Breast epithelium (tissue), 4 donors: ENCODE measurements at regions not wholly inside any gene's neighbourhood (a gene's known extent, or its start where the extent isn't known, plus 50 kb on each side); places are given as distances from the start of the nearest gene placed in this dataset.

ENCODE experiments used
- DNase-seq, 2 donors: peaks; one replicate each; pipeline ENCODE4 v3.0.0-alpha.2; 2019; ENCODE audit warnings: low spot score in 2 of 2
- H3K27ac ChIP-seq, 2 donors: fragments of 200-600 bp; sonication (generic) in 1 of 2; one replicate each; pipeline ENCODE4 v1.5.1; 2016 to 2019; ENCODE audit warnings: mild to moderate bottlenecking in 1 of 2
- H3K27me3 ChIP-seq, 2 donors: fragments of 200-600 bp; sonication (generic) in 1 of 2; one replicate each; pipeline versions ENCODE4 v1.5.1 to v1.6.0; 2017 to 2019; ENCODE audit warnings: control low read depth in 1 of 2, mild to moderate bottlenecking in 1 of 2
- H3K36me3 ChIP-seq: fragments of 200-600 bp; one replicate; pipeline ENCODE4 v1.5.1; 2019
- H3K4me1 ChIP-seq, 2 donors: fragments of 200-600 bp; sonication (generic); one replicate each; pipeline ENCODE4 v1.5.1; 2016 to 2019; ENCODE audit warnings: control low read depth in 1 of 2
- H3K4me3 ChIP-seq, 3 donors: fragments of 200-600 bp; sonication (generic); 1 replicate in 2 of 3; 2 replicates in 1 of 3; pipeline ENCODE4 v1.5.1; 2016 to 2019; ENCODE audit warnings: mild to moderate bottlenecking in 3 of 3, moderate library complexity in 2 of 3
- H3K9me3 ChIP-seq, 2 donors: fragments of 200-600 bp; sonication (generic) in 1 of 2; one replicate each; pipeline ENCODE4 v1.5.1; 2016 to 2019; ENCODE audit warnings: control low read depth in 1 of 2
- POLR2A ChIP-seq: fragments of 450-650 bp; IDR thresholded peaks from one replicate; pipeline ENCODE4 v1.6.1; 2016; ENCODE audit warnings: antibody characterized with exemption, mild to moderate bottlenecking, moderate library complexity
- POLR2AphosphoS5 ChIP-seq, 3 donors: sonication (generic); formaldehyde crosslinking; IDR thresholded peaks; one replicate each; pipeline ENCODE4 v1.6.1; 2017; ENCODE audit warnings: antibody characterized with exemption in 3 of 3
- intact Hi-C: fragments of 100-400 bp; cut with DNase I; formaldehyde crosslinking; loops from one replicate; pipeline ENCODE4 v1.15.1; 2023; ENCODE audit warnings: low total_unique reads
- TF ChIP-seq, protein P1 (sequence below), 3 donors: fragments of 450-650 bp; IDR thresholded peaks; one replicate each; pipeline ENCODE4 v1.5.1; 2016 to 2017; ENCODE audit warnings: antibody characterized with exemption in 3 of 3, mild to moderate bottlenecking in 3 of 3, moderate library complexity in 3 of 3

DNA sequence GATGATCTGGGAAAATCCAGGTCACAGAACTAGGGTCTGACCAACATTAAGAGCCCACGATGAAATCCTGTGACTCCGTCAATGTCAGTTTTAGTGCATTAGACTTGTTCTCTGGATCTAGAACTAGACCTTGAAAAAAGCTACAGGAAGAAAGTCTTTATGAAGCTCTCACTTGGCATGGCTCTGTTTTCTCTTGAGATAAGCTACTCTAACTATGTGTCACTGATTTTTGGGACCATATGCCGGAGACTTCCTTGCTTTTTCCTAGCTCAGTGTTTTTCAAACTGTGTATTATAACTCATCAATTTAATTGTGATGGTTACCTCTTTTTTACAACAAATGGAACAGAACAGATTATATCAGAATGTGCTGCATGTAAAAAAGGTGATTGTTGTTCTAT, 379.7 kb upstream of the DAB1 start:
- no peak for DNase-seq
- TF ChIP-seq POLR2AphosphoS5 (IDR thresholded peaks at IDR 0.05): no peak
- TF ChIP-seq, protein P1, sequence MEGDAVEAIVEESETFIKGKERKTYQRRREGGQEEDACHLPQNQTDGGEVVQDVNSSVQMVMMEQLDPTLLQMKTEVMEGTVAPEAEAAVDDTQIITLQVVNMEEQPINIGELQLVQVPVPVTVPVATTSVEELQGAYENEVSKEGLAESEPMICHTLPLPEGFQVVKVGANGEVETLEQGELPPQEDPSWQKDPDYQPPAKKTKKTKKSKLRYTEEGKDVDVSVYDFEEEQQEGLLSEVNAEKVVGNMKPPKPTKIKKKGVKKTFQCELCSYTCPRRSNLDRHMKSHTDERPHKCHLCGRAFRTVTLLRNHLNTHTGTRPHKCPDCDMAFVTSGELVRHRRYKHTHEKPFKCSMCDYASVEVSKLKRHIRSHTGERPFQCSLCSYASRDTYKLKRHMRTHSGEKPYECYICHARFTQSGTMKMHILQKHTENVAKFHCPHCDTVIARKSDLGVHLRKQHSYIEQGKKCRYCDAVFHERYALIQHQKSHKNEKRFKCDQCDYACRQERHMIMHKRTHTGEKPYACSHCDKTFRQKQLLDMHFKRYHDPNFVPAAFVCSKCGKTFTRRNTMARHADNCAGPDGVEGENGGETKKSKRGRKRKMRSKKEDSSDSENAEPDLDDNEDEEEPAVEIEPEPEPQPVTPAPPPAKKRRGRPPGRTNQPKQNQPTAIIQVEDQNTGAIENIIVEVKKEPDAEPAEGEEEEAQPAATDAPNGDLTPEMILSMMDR (IDR thresholded peaks at IDR 0.05): no peak
- TF ChIP-seq POLR2A: no peak
- no peaks in the 10 kb centered on the region for H3K36me3 ChIP-seq
- no peak overlapping the region for H3K4me3 ChIP-seq
- no peaks in the 10 kb centered on the region for H3K4me1 ChIP-seq
- no peak overlapping the region for H3K27ac ChIP-seq
- no peaks in the 10 kb centered on the region for H3K27me3 ChIP-seq
- no peaks in the 10 kb centered on the region for H3K9me3 ChIP-seq
- intact Hi-C loops: no loop called here

DNA sequence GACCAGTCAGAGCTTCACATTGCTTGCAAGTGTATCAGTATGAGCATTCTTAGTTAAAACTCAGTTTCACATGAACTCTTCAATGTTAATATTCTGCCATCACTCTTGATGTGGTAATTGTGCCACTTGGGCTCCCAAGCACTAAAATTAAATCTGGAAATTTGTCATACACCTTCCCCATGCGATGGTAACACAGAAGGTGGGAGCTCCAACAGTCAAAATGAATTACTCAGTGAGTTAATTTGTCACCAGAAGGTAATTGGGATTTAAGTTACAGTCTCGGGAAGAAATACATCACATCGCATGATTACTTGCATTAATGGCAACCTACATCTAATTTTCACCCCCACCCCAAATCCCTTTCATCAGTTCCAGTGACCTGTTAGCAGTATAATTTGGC, 376.5 kb upstream of the DAB1 start:
- DNase-seq: no peak
- H3K27ac ChIP-seq: no peak overlapping the region

DNA sequence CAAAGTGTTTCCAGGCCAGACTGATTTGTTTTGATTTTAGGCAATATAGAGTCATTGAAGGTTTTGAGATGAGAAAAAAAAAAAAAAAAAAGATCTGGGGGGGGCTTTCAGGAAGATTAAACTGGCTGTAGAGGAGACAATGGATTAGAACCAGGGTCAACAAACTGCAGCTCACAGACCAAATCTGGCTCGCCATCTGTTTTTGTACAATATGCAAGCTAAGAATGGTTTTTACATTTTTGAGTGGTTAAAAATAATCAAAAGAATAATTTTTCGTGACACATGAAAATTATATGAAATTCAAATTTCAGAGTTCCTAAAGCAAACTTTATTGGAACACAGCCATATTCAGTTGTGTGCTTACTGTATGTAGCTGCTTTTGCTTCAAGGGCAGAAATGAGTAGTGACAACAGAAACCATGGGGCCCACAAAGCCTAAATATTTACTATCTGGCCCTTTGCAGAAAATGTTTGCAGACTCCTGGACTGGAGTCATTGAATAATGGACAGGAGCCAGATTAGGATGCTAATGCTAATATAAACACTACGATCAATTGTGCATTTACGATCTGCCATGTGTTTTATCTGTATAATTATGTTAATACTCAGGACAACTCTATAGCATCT, 375.7 kb upstream of the DAB1 start:
- no peaks in the 10 kb centered on the region for H3K4me1 ChIP-seq
- TF ChIP-seq, protein P1 (IDR thresholded peaks at IDR 0.05): no peak
- TF ChIP-seq POLR2AphosphoS5 (IDR thresholded peaks at IDR 0.05) (no peak), POLR2A (no peak)
- no peaks in the 10 kb centered on the region for H3K27me3 ChIP-seq
- no peaks in the 10 kb centered on the region for H3K36me3 ChIP-seq
- H3K4me3 ChIP-seq: no peak overlapping the region
- intact Hi-C loops: no loop called here
- no peak for DNase-seq
- no peak overlapping the region for H3K27ac ChIP-seq
- no peaks in the 10 kb centered on the region for H3K9me3 ChIP-seq

More for the DNA sequence above, 376.5 kb upstream of the DAB1 start:
- Histone ChIP-seq H3K4me1 (no peaks in the 10 kb centered on the region), H3K4me3 (no peak overlapping the region), H3K9me3 (no peaks in the 10 kb centered on the region), H3K27me3 (no peaks in the 10 kb centered on the region), H3K36me3 (no peaks in the 10 kb centered on the region)
- intact Hi-C loops: no loop called here
- TF ChIP-seq, protein P1 (IDR thresholded peaks at IDR 0.05): no peak
- TF ChIP-seq POLR2A: no peak

DNA sequence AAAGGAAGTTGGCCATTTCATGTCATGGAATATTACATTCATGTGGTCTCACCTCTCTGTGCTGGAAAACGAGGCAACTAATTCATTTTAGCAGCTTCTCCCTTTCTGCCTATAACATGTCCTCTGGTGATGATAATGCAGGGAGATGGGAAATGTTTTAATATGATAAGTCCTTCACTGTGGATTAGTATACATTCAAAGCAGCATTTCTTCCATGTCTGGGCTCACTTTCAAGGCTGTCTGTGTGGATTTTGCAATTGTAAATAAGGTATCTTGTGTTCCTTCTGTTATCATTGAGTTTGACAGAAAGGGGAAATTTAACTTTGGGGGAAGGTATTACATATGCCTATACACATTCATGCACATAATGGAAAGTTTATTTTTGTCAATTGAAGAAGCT, 374.7 kb upstream of the DAB1 start:
- no peak overlapping the region for H3K4me3 ChIP-seq
- H3K36me3 ChIP-seq: no peaks in the 10 kb centered on the region
- DNase-seq: no peak
- H3K27ac ChIP-seq: no peak overlapping the region
- no peaks in the 10 kb centered on the region for H3K9me3 ChIP-seq
- TF ChIP-seq POLR2A (no peak), POLR2AphosphoS5 (IDR thresholded peaks at IDR 0.05) (no peak)
- TF ChIP-seq, protein P1 (IDR thresholded peaks at IDR 0.05): no peak
- no peaks in the 10 kb centered on the region for H3K4me1 ChIP-seq
- intact Hi-C loops: no loop called here
- no peaks in the 10 kb centered on the region for H3K27me3 ChIP-seq

DNA sequence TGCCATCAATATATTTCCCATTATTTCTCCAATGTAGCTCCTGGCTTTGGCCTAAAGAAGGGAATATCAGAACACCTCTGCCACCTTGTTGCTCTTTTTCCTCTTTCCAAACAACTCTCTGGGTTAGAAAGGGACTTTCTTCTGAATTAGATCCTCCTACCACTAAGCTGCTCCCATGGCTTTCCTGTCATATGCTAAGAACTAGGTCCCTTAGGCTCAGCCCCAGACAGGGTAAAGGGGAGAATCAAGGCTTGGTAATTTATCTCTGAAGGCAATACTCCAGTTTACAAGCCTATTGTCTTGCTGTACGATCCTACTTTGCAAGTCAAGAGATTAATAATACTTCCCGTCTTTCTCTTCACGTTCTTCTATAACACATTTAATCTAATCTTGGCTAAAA, 373.2 kb upstream of the DAB1 start:
- Histone ChIP-seq H3K9me3 (no peaks in the 10 kb centered on the region), H3K27me3 (no peaks in the 10 kb centered on the region), H3K36me3 (no peaks in the 10 kb centered on the region), H3K27ac (no peak overlapping the region), H3K4me3 (no peak overlapping the region), H3K4me1 (no peaks in the 10 kb centered on the region)
- no peak for DNase-seq
- intact Hi-C loops: no loop called here
- TF ChIP-seq POLR2A (no peak), POLR2AphosphoS5 (IDR thresholded peaks at IDR 0.05) (no peak)
- TF ChIP-seq, protein P1 (IDR thresholded peaks at IDR 0.05): no peak
